Endothelial cell of umbilical vein (primary cell): ENCODE measurements at regions not wholly inside any gene's neighbourhood (a gene's known extent, or its start where the extent isn't known, plus 50 kb on each side); places are given as distances from the start of the nearest gene placed in this dataset.

Experiments
- BruUV-seq: library from RNA; stranded (reverse); fragments of 400-500 nt; replicated peaks from 2 replicates; lab custom pipeline; 2021; lab: Mats Ljungman, UMichigan
- CTCF ChIA-PET: fragments of 300-600, 350-600 bp; sonication (Branson Sonifier 250); formaldehyde crosslinking; loops from one replicate; lab custom pipeline; 2021; ENCODE audit warnings: antibody characterized with exemption, inconsistent platforms; lab: Charles Lee
- POLR2A ChIA-PET: fragments of 300-600, 350-600 bp; sonication (Branson Sonifier 250); formaldehyde crosslinking; loops from one replicate; lab custom pipeline; 2021; ENCODE audit warnings: antibody characterized with exemption, inconsistent platforms; lab: Charles Lee
- DNase-seq: peaks from one replicate; pipeline ENCODE4 v3.0.0-alpha.2; 2011; ENCODE audit warnings: low read depth, low spot score
- FAIRE-seq: peaks from 2 replicates; lab custom pipeline; 2011; peaks lifted over from hg19 to GRCh38; lab: Jason Lieb, UNC
- H2AFZ ChIP-seq: 2 replicates; pipeline ENCODE4 v1.6.0; 2012; ENCODE audit warnings: low read depth, low read length, control low read depth, inconsistent platforms
- H3K27ac ChIP-seq: 2 replicates; pipeline ENCODE4 v1.5.1; 2011; ENCODE audit warnings: low read depth, mild to moderate bottlenecking, control low read depth, low read length, moderate library complexity; ENCODE audit not compliant: insufficient read depth
- H3K27me3 ChIP-seq, 2 experiments: 2 replicates each; pipeline versions ENCODE4 v1.6.0 to v1.6.1; 2011; ENCODE audit warnings: low read length in 2 of 2, mixed read lengths in 1 of 2; ENCODE audit not compliant: control insufficient read depth in 2 of 2, insufficient read depth in 2 of 2
- H3K36me3 ChIP-seq, 2 experiments: 2 replicates in 1 of 2; 3 replicates in 1 of 2; pipeline ENCODE4 v1.5.1; 2011; ENCODE audit warnings: low read length in 2 of 2, mild to moderate bottlenecking in 1 of 2, moderate library complexity in 1 of 2; ENCODE audit not compliant: control insufficient read depth in 2 of 2, insufficient read depth in 2 of 2; ENCODE audit errors: extremely low read depth in 1 of 2
- H3K4me1 ChIP-seq: 3 replicates; pipeline ENCODE4 v1.5.1; 2011; ENCODE audit warnings: mild to moderate bottlenecking, low read length; ENCODE audit not compliant: control insufficient read depth, insufficient read depth; ENCODE audit errors: extremely low read depth
- H3K4me2 ChIP-seq: 2 replicates; pipeline ENCODE4 v1.6.1; 2011; ENCODE audit warnings: low read length, control low read depth, mixed read lengths; ENCODE audit not compliant: insufficient read depth
- H3K4me3 ChIP-seq, 3 experiments: fragments of 200-600 bp in 1 of 3; sonication (generic), shearing (Covaris generic) in 1 of 3; replicated peaks in 1 of 3; 2 replicates each; pipeline ENCODE4 v1.5.1; 2011 to 2016; ENCODE audit warnings: control low read depth in 3 of 3, low read length in 3 of 3, mild to moderate bottlenecking in 2 of 3, inconsistent platforms in 1 of 3, low read depth in 1 of 3, moderate library complexity in 1 of 3; ENCODE audit not compliant: insufficient read depth in 1 of 3
- H3K79me2 ChIP-seq: 2 replicates; pipeline ENCODE4 v1.6.0; 2012; ENCODE audit warnings: low read length, inconsistent platforms; ENCODE audit not compliant: control insufficient read depth, insufficient read depth
- H3K9ac ChIP-seq: replicated peaks from 2 replicates; pipeline ENCODE3; 2011; ENCODE audit warnings: low read length, control low read depth; ENCODE audit not compliant: insufficient read depth; ENCODE audit errors: extremely low read depth
- H3K9me1 ChIP-seq: replicated peaks from 3 replicates; pipeline ENCODE4 v1.6.0; 2011; ENCODE audit warnings: mild to moderate bottlenecking, low read length; ENCODE audit not compliant: control insufficient read depth, insufficient read depth; ENCODE audit errors: extremely low read depth
- H3K9me3 ChIP-seq: replicated peaks from 2 replicates; pipeline ENCODE4 v1.5.1; 2012; ENCODE audit warnings: low read length, inconsistent platforms; ENCODE audit not compliant: control insufficient read depth, insufficient read depth
- H4K20me1 ChIP-seq: replicated peaks from 2 replicates; pipeline ENCODE3; 2011; ENCODE audit warnings: mild to moderate bottlenecking, low read length; ENCODE audit not compliant: control insufficient read depth, insufficient read depth; ENCODE audit errors: extremely low read depth
- CTCF ChIP-seq, 2 donors: IDR thresholded peaks; 1 replicate in 1 of 2; 2 replicates in 1 of 2; pipeline ENCODE4 v1.5.1; 2011; ENCODE audit warnings: low read length in 2 of 2, mild to moderate bottlenecking in 2 of 2, moderate library complexity in 2 of 2, control low read depth in 1 of 2, inconsistent platforms in 1 of 2, low read depth in 1 of 2; ENCODE audit not compliant: insufficient read depth in 1 of 2; ENCODE audit errors: extremely low read depth in 1 of 2
- EZH2 ChIP-seq: IDR thresholded peaks from 2 replicates; pipeline ENCODE4 v1.6.1; 2012; ENCODE audit warnings: borderline replicate concordance, low read depth, mild to moderate bottlenecking, moderate library complexity, low read length, inconsistent platforms; ENCODE audit not compliant: severe bottlenecking
- FOS ChIP-seq: IDR thresholded peaks from 2 replicates; pipeline ENCODE4 v1.6.1; 2011; ENCODE audit warnings: mild to moderate bottlenecking, low read length, moderate library complexity, borderline replicate concordance; ENCODE audit not compliant: insufficient read depth
- GATA2 ChIP-seq: IDR thresholded peaks from 2 replicates; pipeline ENCODE4 v1.7.0; 2011; ENCODE audit warnings: low read depth, mild to moderate bottlenecking, moderate library complexity, mixed read lengths, low read length; ENCODE audit not compliant: insufficient read length, insufficient read depth
- JUN ChIP-seq: IDR thresholded peaks from 2 replicates; pipeline ENCODE4 v1.6.1; 2011; ENCODE audit warnings: borderline replicate concordance, low read depth; ENCODE audit not compliant: insufficient read length, insufficient read depth
- MAX ChIP-seq: IDR thresholded peaks from 2 replicates; pipeline ENCODE4 v1.6.1; 2011; ENCODE audit not compliant: insufficient read depth, insufficient read length
- POLR2A ChIP-seq: IDR thresholded peaks from 2 replicates; pipeline ENCODE4 v1.6.1; 2012; ENCODE audit warnings: low read depth, mild to moderate bottlenecking, control low read depth, low read length
- POLR2AphosphoS5 ChIP-seq: IDR thresholded peaks from 2 replicates; pipeline ENCODE4 v1.6.1; 2012; ENCODE audit warnings: low read depth, mild to moderate bottlenecking, control low read depth, low read length, moderate library complexity; ENCODE audit not compliant: insufficient read depth
- dilution Hi-C: fragments of 300-500 bp; cut with MboI; formaldehyde crosslinking; loops from one replicate; pipeline ENCODE4 v1.15.0; 2019; ENCODE audit warnings: low sequenced_read_pairs; ENCODE audit not compliant: extremely low pct_ligation_motif_present
- intact Hi-C: fragments of 100-400 bp; cut with micrococcal nuclease; formaldehyde crosslinking; loops from one replicate; pipeline ENCODE4 v1.10.0; 2022

GRCh38 chr6:137779982-137780381 is 87.1 kb upstream of the TNFAIP3 start:
- BruUV-seq = no TSS peak

DNA sequence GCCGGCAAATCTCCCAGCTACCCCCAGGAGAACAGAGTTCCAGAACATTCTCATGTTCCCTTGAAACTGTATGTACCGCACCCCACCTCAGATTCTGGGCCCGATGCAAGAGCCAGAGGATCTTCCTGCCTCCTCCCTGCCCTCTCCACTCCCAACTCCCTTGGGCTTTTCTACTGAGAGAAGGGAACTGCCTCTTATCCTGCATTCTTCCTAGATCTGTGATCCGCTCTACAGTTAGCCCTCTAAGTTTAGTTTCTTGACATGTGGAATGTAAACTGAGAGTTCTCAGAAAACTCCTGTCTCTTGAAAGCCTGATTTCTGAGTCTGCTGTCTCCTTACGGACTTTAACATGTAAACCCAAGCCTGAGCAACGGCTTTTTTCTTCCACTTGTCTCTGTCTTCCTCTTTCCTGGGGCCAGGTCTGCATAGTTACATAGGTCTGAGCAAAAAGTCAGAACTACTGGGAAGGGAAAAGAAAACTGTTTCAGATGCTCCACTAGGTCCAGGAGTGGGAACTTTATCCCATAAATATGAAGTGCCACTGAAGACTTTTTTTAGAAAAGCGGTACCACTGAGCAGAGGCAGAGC is 86.5 kb upstream of the TNFAIP3 start:
- intact Hi-C loops (no loop called here), dilution Hi-C loops (no loop called here)
- Histone ChIP-seq H3K4me2 (no peak overlapping the region), H3K4me1 (peaks cover 18% of the 10 kb centered on the region), H4K20me1 (no peaks in the 10 kb centered on the region), H3K79me2 (no peaks in the 10 kb centered on the region), H3K36me3 (no peaks in the 10 kb centered on the region), H3K9me3 (no peaks in the 10 kb centered on the region), H2AFZ (no peak overlapping the region), H3K9me1 (no peaks in the 10 kb centered on the region), H3K9ac (no peak overlapping the region), H3K27me3 (no peaks in the 10 kb centered on the region), H3K27ac (no peak overlapping the region), H3K4me3 (no peak overlapping the region)
- BruUV-seq = no TSS peak
- DNase-seq (no peak), FAIRE-seq (no peak)
- ChIA-PET POLR2A (no interaction called here), CTCF (interaction anchor here (3.2 kb wide), 1 partner anchor 19 kb away, joined by 9 read pairs; no protein-coding TSS in a partner anchor)
- TF ChIP-seq EZH2 = no peak
- no peak for TF ChIP-seq GATA2
- TF ChIP-seq MAX = no peak
- no peak for TF ChIP-seq CTCF (IDR thresholded peaks at IDR 0.05; ENCODE audit: extremely low read depth in 1 of 2, insufficient read depth in 1 of 2, low read depth in 1 of 2, low read length in 2 of 2)
- no peak for TF ChIP-seq POLR2A
- TF ChIP-seq FOS = no peak
- no peak for TF ChIP-seq POLR2AphosphoS5
- no peak for TF ChIP-seq JUN

More at GRCh38 chr6:137779982-137780381, 87.1 kb upstream of the TNFAIP3 start:
- POLR2A ChIA-PET = no interaction called here
- no peak overlapping the region for H3K9ac ChIP-seq
- no peak overlapping the region for H3K4me3 ChIP-seq
- H3K36me3 ChIP-seq = no peaks in the 10 kb centered on the region
- CTCF ChIA-PET = interaction anchor here (3.2 kb wide), 1 partner anchor 20 kb away, joined by 9 read pairs; no protein-coding TSS in a partner anchor
- H2AFZ ChIP-seq = no peak overlapping the region
- no peak for TF ChIP-seq POLR2A
- dilution Hi-C loops = no loop called here
- intact Hi-C loops = no loop called here
- DNase-seq (no peak), FAIRE-seq (no peak)
- H3K27me3 ChIP-seq = no peaks in the 10 kb centered on the region
- no peaks in the 10 kb centered on the region for H3K9me1 ChIP-seq
- no peaks in the 10 kb centered on the region for H3K79me2 ChIP-seq
- no peaks in the 10 kb centered on the region for H4K20me1 ChIP-seq
- no peak overlapping the region for H3K27ac ChIP-seq
- peaks cover 23% of the 10 kb centered on the region for H3K4me1 ChIP-seq
- no peaks in the 10 kb centered on the region for H3K9me3 ChIP-seq
- H3K4me2 ChIP-seq = no peak overlapping the region
